AG04449 (cell line): ENCODE measurements at regions not wholly inside any gene's neighbourhood (a gene's known extent, or its start where the extent isn't known, plus 50 kb on each side); places are given as distances from the start of the nearest gene placed in this dataset.
"Not testable (repeated sequence)": the region's sequence is repeated elsewhere in the genome, so short reads cannot be mapped to it uniquely, and the experiment has no call there.

Experiments used
- CTCF ChIA-PET: fragments of 350-600 bp; formaldehyde crosslinking; extraction: SDS; loops from one replicate; lab custom pipeline; 2021; ENCODE audit warnings: antibody characterized with exemption; lab: Yijun Ruan, JAX
- POLR2A ChIA-PET: fragments of 400-600, 350-600 bp; formaldehyde crosslinking; extraction: SDS; loops from one replicate; lab custom pipeline; 2020; ENCODE audit warnings: antibody characterized with exemption, inconsistent platforms; lab: Yijun Ruan, JAX
- DNase-seq: peaks from one replicate; pipeline ENCODE4 v3.0.0-alpha.2; 2010; ENCODE audit warnings: low read depth, low spot score
- H3K4me3 ChIP-seq: 2 replicates; pipeline ENCODE4 v1.5.1; 2011; ENCODE audit warnings: low read depth, mild to moderate bottlenecking, control low read depth, low read length
- TF ChIP-seq, protein P1 (sequence below): IDR thresholded peaks from one replicate; pipeline ENCODE4 v1.5.1; 2011; ENCODE audit warnings: mild to moderate bottlenecking, moderate library complexity, low read length, control low read depth, inconsistent platforms; ENCODE audit not compliant: insufficient read depth; ENCODE audit errors: missing control alignments

DNA sequence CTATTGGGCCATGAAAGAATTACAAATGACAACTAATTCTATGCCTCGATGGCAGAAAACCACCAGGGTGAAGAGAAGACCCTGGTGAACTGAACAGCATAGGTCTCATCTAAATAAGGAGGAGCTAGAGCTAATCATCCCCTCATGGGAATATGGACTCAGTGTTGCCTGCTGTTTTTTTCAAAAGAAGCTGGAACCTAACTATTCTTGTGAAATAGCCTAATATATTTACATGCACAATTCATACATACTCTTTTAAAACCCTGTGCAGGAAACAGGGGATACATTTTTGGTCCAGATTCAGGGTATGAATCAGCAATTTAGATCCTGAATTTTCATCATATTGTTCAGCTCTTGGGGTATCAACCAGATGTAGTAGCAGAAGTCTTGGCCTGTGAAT lies 560.6 kb downstream of the TOX3 start:
- ChIA-PET POLR2A (no interaction called here), CTCF (interaction anchor here (2.2 kb wide), 1 partner anchor 168 kb away, joined by 15 read pairs; no protein-coding TSS in a partner anchor)
- no peak for DNase-seq
- TF ChIP-seq, protein P1, sequence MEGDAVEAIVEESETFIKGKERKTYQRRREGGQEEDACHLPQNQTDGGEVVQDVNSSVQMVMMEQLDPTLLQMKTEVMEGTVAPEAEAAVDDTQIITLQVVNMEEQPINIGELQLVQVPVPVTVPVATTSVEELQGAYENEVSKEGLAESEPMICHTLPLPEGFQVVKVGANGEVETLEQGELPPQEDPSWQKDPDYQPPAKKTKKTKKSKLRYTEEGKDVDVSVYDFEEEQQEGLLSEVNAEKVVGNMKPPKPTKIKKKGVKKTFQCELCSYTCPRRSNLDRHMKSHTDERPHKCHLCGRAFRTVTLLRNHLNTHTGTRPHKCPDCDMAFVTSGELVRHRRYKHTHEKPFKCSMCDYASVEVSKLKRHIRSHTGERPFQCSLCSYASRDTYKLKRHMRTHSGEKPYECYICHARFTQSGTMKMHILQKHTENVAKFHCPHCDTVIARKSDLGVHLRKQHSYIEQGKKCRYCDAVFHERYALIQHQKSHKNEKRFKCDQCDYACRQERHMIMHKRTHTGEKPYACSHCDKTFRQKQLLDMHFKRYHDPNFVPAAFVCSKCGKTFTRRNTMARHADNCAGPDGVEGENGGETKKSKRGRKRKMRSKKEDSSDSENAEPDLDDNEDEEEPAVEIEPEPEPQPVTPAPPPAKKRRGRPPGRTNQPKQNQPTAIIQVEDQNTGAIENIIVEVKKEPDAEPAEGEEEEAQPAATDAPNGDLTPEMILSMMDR = no peak
- no peak overlapping the region for H3K4me3 ChIP-seq

DNA sequence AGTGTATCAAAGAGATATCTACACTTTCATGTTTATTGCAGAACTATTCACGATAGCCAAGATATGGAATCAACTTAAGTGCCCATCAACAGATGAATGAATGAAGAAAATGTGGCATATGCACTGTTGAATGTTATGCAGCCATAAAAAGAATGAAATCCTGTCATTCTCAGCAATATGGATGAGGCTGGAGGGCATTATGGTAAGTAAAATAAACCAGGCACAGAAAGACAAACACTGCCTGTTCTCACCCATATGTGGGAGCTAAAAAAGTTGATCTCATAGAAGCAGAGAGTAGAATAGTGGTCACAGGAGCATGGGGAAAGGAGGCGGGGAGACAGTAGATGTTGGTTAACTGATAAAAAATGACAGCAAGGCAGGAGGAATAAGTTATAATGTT lies 561.8 kb downstream of the TOX3 start:
- ChIA-PET CTCF (interaction anchor here (5.2 kb wide), 1 partner anchor 167 kb away, joined by 139 read pairs; no protein-coding TSS in a partner anchor), POLR2A (no interaction called here)
- TF ChIP-seq, protein P1 = no peak
- no peak overlapping the region for H3K4me3 ChIP-seq
- DNase-seq = no peak

DNA sequence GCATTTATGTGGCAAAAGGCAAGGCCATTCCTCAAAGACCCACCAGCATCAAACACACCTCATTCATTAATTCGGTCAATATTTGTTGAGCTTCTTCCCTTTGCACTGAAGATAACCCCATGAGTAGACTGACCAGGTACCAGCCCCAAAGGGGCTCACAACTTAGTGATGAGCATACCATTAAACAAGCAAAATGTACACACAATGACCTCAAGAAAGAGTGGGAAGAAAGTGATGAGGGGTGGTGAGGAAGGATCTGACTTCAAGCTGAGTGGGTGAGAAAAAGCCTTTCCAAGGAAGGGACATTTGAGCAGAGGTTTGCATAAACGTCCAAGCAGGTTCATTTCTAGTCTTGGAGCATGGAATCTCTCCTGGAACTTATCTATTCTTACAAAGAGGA lies 562.5 kb downstream of the TOX3 start:
- TF ChIP-seq, protein P1 = no peak
- POLR2A ChIA-PET = no interaction called here

DNA sequence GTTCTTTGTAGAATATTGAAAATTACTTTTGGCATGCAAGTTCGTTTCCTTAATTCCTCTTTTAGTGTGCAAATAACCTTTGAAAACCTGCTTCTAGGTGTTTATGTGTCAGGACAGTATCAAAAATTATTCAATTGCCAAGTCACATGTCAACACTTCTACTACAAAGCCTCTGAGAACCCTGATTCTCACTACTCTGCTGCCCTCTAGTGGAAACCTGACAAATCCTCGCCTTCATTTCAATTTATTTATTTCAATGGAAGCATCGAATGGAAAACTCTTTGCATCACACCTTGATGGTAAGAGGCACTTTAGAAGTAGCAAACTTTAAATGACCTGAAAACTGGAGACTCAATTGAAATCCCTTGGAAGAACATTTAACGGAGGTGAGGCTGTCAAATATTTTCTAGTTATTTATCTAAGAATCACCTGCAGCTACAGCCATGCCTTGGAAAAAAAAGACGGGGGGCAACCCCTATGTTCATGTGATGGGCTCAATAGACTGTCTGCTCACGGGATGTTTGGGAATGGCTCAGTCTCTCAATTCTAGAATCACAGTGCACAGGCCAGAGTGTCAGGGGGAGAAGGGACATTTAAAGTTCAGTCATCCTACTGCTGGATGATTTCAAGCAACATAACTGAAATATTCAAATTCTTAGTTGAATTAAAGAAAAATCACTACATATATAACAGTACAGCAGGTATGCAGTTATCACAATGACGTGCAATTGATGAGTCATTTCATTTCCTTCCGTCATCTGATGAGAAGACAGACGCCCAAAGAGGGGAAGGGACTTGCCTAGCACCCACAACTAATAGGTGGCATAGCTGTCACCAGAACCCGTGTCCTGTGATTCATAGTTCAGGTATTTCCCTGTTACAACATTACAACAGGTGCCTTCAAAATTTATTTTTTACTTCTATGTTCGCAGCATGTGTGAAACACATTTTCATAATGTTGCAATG lies 563.9 kb downstream of the TOX3 start:
- DNase-seq = peak; percentile 37
- TF ChIP-seq, protein P1 = peak; percentile 48
- H3K4me3 ChIP-seq = no peak overlapping the region
- ChIA-PET CTCF (interaction anchor here (0.7 to 5.2 kb wide), 17 partner anchors 8 to 1177 kb away, joined by 3 to 139 read pairs (median 4); no protein-coding TSS in a partner anchor), POLR2A (no interaction called here)

More for the DNA sequence above, 562.5 kb downstream of the TOX3 start:
- DNase-seq = no peak
- CTCF ChIA-PET = interaction anchor here (1.3 to 5.2 kb wide), 4 partner anchors 15 to 222 kb away, joined by 3 to 139 read pairs (median 4); no protein-coding TSS in a partner anchor
- H3K4me3 ChIP-seq = no peak overlapping the region

DNA sequence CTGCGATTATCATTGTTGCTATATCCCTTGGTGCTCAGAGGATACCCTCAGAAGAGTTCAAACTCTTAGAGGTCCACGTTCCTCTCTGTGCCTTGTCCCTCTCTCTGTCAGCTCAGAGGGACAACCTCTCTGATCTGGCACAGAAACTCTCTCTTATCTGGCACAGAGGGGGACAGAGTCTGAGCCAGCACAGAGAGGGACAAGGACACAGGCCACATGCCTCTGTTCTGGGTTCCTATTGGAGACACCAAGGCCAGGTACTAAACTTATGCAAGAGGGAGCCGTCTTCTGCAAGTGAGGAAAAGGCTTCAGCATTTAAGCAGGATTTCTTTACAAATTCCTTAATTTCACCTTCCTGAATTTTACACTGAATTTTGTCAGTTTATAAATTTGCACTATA lies 565.2 kb downstream of the TOX3 start:
- TF ChIP-seq, protein P1 = no peak
- H3K4me3 ChIP-seq = no peak overlapping the region
- ChIA-PET POLR2A (no interaction called here), CTCF (interaction anchor here (1.1 to 5.2 kb wide), 9 partner anchors 10 to 566 kb away, joined by 3 to 139 read pairs (median 4); no protein-coding TSS in a partner anchor)
- DNase-seq = no peak

DNA sequence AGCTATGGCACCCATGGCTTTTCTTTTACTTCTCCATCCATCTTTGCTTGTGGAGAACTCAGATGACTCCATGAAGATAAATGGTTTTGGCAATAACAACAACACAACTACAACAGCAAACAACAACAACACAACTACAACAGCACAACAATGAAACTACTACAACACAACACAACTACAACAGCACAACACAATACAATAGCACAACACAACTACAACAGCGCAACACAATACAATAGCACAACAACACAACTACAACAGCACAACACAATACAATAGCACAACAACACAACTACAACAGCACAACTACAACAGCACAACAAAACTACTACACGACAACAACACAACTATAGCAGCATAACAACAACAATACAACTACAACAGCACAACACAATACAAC lies 569.4 kb downstream of the TOX3 start:
- CTCF ChIA-PET, H3K4me3 ChIP-seq, DNase-seq, POLR2A ChIA-PET: not testable (repeated sequence)
